WI38 (cell line): ENCODE measurements at regions not wholly inside any gene's neighbourhood (a gene's known extent, or its start where the extent isn't known, plus 50 kb on each side); places are given as distances from the start of the nearest gene placed in this dataset.

ENCODE experiments used
- H3K4me3 ChIP-seq: 2 replicates; pipeline ENCODE4 v1.5.1; 2011; ENCODE audit warnings: low read depth, mild to moderate bottlenecking, control low read depth, low read length
- TF ChIP-seq, protein P1 (sequence below): IDR thresholded peaks from 2 replicates; pipeline ENCODE4 v1.5.1; 2012; ENCODE audit warnings: low read depth, mild to moderate bottlenecking, control low read depth, low read length

DNA sequence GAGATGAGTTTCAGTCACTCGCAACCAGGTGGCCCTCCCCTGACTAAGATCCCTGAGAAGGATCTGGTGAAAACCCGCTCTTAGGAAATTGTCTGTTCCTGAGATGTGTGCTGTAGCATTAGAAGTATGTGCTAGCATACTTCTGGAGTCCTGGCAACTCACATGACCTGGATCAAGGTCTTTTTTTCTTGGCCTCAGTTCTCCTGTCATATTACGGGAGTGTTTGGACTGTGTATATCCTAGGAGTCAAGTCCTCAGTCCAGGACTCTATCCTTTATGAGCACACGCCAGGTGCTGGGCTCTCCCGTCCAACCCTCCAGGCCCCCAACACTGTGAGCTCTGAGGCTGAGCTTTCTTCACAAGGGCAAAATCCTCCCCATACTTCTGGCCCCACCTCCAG, 156.4 kb downstream of the UQCRFS1 start:
- TF ChIP-seq, protein P1, sequence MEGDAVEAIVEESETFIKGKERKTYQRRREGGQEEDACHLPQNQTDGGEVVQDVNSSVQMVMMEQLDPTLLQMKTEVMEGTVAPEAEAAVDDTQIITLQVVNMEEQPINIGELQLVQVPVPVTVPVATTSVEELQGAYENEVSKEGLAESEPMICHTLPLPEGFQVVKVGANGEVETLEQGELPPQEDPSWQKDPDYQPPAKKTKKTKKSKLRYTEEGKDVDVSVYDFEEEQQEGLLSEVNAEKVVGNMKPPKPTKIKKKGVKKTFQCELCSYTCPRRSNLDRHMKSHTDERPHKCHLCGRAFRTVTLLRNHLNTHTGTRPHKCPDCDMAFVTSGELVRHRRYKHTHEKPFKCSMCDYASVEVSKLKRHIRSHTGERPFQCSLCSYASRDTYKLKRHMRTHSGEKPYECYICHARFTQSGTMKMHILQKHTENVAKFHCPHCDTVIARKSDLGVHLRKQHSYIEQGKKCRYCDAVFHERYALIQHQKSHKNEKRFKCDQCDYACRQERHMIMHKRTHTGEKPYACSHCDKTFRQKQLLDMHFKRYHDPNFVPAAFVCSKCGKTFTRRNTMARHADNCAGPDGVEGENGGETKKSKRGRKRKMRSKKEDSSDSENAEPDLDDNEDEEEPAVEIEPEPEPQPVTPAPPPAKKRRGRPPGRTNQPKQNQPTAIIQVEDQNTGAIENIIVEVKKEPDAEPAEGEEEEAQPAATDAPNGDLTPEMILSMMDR: no peak
- H3K4me3 ChIP-seq: no peak overlapping the region

DNA sequence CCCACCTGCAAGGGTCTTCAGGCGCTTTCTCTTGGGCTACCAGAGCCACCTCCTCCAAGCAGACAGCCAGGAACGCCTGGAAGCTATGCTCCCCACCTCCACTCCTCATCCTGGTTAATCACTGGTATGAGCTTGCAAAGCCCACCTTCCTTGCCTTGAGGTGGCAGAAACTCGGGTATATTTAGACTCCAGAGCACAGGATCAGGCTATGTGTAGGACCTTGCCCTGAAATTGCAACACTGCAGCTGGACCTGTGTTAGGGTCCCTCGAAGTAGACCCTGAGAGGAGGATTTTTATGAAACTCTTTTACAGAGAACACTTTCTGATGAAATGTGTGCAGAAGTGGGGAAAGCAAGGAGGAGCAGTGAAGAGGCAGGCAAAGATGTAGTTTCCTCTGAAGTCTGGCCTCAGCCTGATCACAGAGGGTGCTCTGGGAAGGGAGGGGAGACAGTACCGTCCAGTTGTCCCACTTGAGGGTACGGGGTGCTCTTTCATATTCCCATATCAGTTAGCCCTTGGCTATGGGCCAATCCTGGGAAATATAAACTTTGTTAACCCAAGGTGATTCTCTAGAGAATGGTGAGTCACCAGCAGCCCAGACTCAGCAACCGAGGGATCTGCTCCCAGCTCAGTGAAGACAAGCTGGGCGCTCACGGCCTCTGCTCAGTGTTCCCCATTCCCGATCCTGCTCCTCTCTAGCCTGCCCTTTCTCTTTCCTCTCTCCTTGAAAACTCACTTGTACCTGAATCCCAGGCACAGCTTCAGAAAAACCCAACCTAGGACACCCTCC, 157.9 kb downstream of the UQCRFS1 start:
- H3K4me3 ChIP-seq: no peak overlapping the region
- TF ChIP-seq, protein P1: no peak

DNA sequence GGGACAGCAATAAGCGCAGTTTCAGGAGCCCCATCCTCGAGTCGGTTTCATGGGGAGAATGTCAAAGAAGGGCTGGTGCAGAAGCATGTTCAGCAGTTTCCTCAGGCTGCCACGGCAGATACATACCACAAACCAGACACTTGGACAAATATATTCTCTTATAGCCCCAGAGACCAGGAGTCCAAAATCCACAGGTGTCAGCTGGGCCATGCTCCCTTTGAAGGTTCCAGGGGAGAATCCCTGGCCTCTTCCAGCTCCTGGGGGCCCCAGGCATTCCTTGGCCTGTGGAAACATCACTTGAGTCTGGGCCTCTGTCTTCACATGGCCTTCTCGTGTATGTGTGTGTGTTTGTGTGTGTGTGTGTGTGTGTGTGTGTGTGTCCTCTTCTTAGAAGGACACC, 164.1 kb downstream of the UQCRFS1 start:
- TF ChIP-seq, protein P1: no peak
- H3K4me3 ChIP-seq: no peak overlapping the region

- H3K4me3 ChIP-seq: no peak overlapping the region
- TF ChIP-seq, protein P1: no peak
Measured at GRCh38 chr19:29045679-29046254, 167.2 kb downstream of the UQCRFS1 start.

DNA sequence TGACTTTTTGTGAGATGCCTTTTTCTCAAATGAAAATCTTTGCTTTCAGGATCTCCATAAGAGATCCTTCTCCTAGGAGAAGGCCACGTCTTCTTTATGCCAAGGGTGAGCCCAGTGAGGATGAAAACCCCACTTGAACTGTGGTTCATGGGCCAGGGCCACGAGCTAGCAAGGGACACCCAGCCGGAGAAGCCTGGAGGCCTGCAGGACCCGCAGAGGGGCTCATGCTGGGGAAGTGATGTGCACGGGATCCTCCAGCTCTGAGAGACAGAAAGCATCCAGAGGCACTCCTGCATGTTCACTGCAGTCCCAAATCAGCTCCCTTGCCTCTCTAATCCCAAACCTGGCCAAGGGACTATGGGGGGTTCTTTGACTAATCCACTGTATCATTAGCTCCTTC, 168.9 kb downstream of the UQCRFS1 start:
- TF ChIP-seq, protein P1: no peak
- no peak overlapping the region for H3K4me3 ChIP-seq

DNA sequence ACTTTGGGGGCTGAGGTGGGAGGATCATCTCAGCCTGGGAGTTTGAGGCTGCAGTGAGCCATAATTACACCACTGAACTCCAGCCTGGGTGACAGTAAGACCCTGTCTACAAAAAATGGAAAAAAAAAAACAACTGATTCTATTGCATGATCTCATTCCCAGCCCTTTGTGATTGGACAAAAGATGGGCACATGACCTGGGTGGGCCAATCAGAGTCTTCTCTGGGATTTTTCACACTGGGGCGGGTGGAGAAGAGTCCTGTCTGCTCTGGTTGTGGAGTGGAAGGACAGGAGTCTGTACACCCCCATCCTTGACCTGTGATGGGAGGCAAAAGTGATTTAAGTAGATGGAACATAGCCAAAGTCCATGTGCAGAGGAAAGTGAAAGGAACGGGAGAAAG, 170.5 kb downstream of the UQCRFS1 start:
- H3K4me3 ChIP-seq: no peak overlapping the region
- TF ChIP-seq, protein P1: no peak

DNA sequence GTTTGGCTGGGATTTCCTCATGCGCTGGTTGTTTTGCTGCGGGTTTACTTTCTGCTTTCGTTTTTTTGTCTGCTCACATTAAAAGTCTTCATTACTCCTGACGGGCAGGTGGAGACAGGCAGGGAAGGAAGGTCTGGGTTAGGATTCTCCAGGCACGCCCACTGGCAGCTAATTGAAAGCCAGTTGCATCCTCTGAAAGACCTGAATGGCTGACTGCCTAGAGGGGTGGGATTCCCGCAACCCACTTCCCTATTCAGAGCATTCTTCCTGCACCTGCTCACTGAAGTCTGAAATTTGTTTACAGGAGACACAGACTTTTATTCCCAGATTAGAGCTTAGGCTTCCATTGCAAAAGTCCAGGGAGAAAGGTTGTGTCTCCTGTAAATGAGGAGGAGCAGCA, 172.0 kb downstream of the UQCRFS1 start:
- TF ChIP-seq, protein P1: no peak
- H3K4me3 ChIP-seq: no peak overlapping the region
